ENCODE measurements at regions not wholly inside any gene's neighbourhood (a gene's known extent, or its start where the extent isn't known, plus 50 kb on each side); places are given as distances from the start of the nearest gene placed in this dataset.

- Histone ChIP-seq H2AFZ (ENCODE audit: low read length, unreplicated experiment) (no peak overlapping the region), H3K79me2 (ENCODE audit: control insufficient read depth, insufficient read depth, low read length, unreplicated experiment) (peaks cover 66% of the 10 kb centered on the region), H3K27me3 (ENCODE audit: insufficient read depth, low read length) (no peaks in the 10 kb centered on the region), H3K36me3 (ENCODE audit: insufficient read depth, low read length) (peaks cover 7% of the 10 kb centered on the region; the same call in 1 of the 2 replicates), H3K4me1 (ENCODE audit: control insufficient read depth, insufficient read depth, low read length, unreplicated experiment) (no peaks in the 10 kb centered on the region), H3K4me3 (ENCODE audit: low read depth, low read length) (no peak overlapping the region), H3K27ac (ENCODE audit: low read depth, low read length) (no peak overlapping the region)
These were observed 129.8 kb downstream of the TANC2 start for GRCh38 chr17:63095879-63096278.

GRCh38 chr17:63096426-63096825 lies 130.4 kb downstream of the TANC2 start:
- H3K4me3 ChIP-seq (ENCODE audit: low read depth, low read length), result no peak overlapping the region
- H3K27me3 ChIP-seq (ENCODE audit: insufficient read depth, low read length), result no peaks in the 10 kb centered on the region
- no peak overlapping the region for H2AFZ ChIP-seq (ENCODE audit: low read length, unreplicated experiment)
- H3K79me2 ChIP-seq (ENCODE audit: control insufficient read depth, insufficient read depth, low read length, unreplicated experiment), result peaks cover 66% of the 10 kb centered on the region
- H3K36me3 ChIP-seq (ENCODE audit: insufficient read depth, low read length), result peaks cover 11% of the 10 kb centered on the region
- no peak overlapping the region for H3K27ac ChIP-seq (ENCODE audit: low read depth, low read length)
- H3K4me1 ChIP-seq (ENCODE audit: control insufficient read depth, insufficient read depth, low read length, unreplicated experiment), result no peaks in the 10 kb centered on the region

GRCh38 chr17:63099425-63099824 lies 133.4 kb downstream of the TANC2 start:
- no peaks in the 10 kb centered on the region for H3K27me3 ChIP-seq (ENCODE audit: insufficient read depth, low read length)
- no peaks in the 10 kb centered on the region for H3K4me1 ChIP-seq (ENCODE audit: control insufficient read depth, insufficient read depth, low read length, unreplicated experiment)
- no peak overlapping the region for H2AFZ ChIP-seq (ENCODE audit: low read length, unreplicated experiment)
- H3K36me3 ChIP-seq (ENCODE audit: insufficient read depth, low read length), result peaks cover 14% of the 10 kb centered on the region
- peaks cover 58% of the 10 kb centered on the region for H3K79me2 ChIP-seq (ENCODE audit: control insufficient read depth, insufficient read depth, low read length, unreplicated experiment)
- no peak overlapping the region for H3K27ac ChIP-seq (ENCODE audit: low read depth, low read length)
- H3K4me3 ChIP-seq (ENCODE audit: low read depth, low read length), result no peak overlapping the region

GRCh38 chr17:63102034-63102433 lies 136.0 kb downstream of the TANC2 start:
- H3K36me3 ChIP-seq (ENCODE audit: insufficient read depth, low read length), result peaks cover 14% of the 10 kb centered on the region
- no peaks in the 10 kb centered on the region for H3K27me3 ChIP-seq (ENCODE audit: insufficient read depth, low read length)
- H3K27ac ChIP-seq (ENCODE audit: low read depth, low read length), result no peak overlapping the region
- H3K4me3 ChIP-seq (ENCODE audit: low read depth, low read length), result no peak overlapping the region
- peaks cover 41% of the 10 kb centered on the region for H3K79me2 ChIP-seq (ENCODE audit: control insufficient read depth, insufficient read depth, low read length, unreplicated experiment)
- no peaks in the 10 kb centered on the region for H3K4me1 ChIP-seq (ENCODE audit: control insufficient read depth, insufficient read depth, low read length, unreplicated experiment)
- H2AFZ ChIP-seq (ENCODE audit: low read length, unreplicated experiment), result no peak overlapping the region

GRCh38 chr17:63106050-63106449 lies 140.0 kb downstream of the TANC2 start:
- no peak overlapping the region for H3K4me3 ChIP-seq (ENCODE audit: low read depth, low read length)
- H3K27me3 ChIP-seq (ENCODE audit: insufficient read depth, low read length), result no peaks in the 10 kb centered on the region
- no peak overlapping the region for H3K27ac ChIP-seq (ENCODE audit: low read depth, low read length)
- peaks cover 31% of the 10 kb centered on the region for H3K79me2 ChIP-seq (ENCODE audit: control insufficient read depth, insufficient read depth, low read length, unreplicated experiment)
- H2AFZ ChIP-seq (ENCODE audit: low read length, unreplicated experiment), result no peak overlapping the region
- H3K36me3 ChIP-seq (ENCODE audit: insufficient read depth, low read length), result peaks cover 7% of the 10 kb centered on the region; the same call in 1 of the 2 replicates
- H3K4me1 ChIP-seq (ENCODE audit: control insufficient read depth, insufficient read depth, low read length, unreplicated experiment), result no peaks in the 10 kb centered on the region

GRCh38 chr17:63109661-63110060 lies 143.6 kb downstream of the TANC2 start:
- no peaks in the 10 kb centered on the region for H3K4me1 ChIP-seq (ENCODE audit: control insufficient read depth, insufficient read depth, low read length, unreplicated experiment)
- H2AFZ ChIP-seq (ENCODE audit: low read length, unreplicated experiment), result no peak overlapping the region
- H3K27ac ChIP-seq (ENCODE audit: low read depth, low read length), result no peak overlapping the region
- H3K27me3 ChIP-seq (ENCODE audit: insufficient read depth, low read length), result no peaks in the 10 kb centered on the region
- H3K4me3 ChIP-seq (ENCODE audit: low read depth, low read length), result no peak overlapping the region
- no peaks in the 10 kb centered on the region for H3K36me3 ChIP-seq (ENCODE audit: insufficient read depth, low read length)
- H3K79me2 ChIP-seq (ENCODE audit: control insufficient read depth, insufficient read depth, low read length, unreplicated experiment), result peaks cover 20% of the 10 kb centered on the region

GRCh38 chr17:63113167-63113566 lies 147.1 kb downstream of the TANC2 start:
- no peaks in the 10 kb centered on the region for H3K4me1 ChIP-seq (ENCODE audit: control insufficient read depth, insufficient read depth, low read length, unreplicated experiment)
- no peak overlapping the region for H2AFZ ChIP-seq (ENCODE audit: low read length, unreplicated experiment)
- peaks cover 6% of the 10 kb centered on the region; the same call in 1 of the 2 replicates for H3K36me3 ChIP-seq (ENCODE audit: insufficient read depth, low read length)
- no peak overlapping the region for H3K27ac ChIP-seq (ENCODE audit: low read depth, low read length)
- H3K4me3 ChIP-seq (ENCODE audit: low read depth, low read length), result no peak overlapping the region
- H3K79me2 ChIP-seq (ENCODE audit: control insufficient read depth, insufficient read depth, low read length, unreplicated experiment), result peaks cover 25% of the 10 kb centered on the region
- H3K27me3 ChIP-seq (ENCODE audit: insufficient read depth, low read length), result no peaks in the 10 kb centered on the region

GRCh38 chr17:63116228-63116627 lies 150.2 kb downstream of the TANC2 start:
- H3K4me3 ChIP-seq (ENCODE audit: low read depth, low read length), result no peak overlapping the region
- H3K27ac ChIP-seq (ENCODE audit: low read depth, low read length), result no peak overlapping the region
- H3K4me1 ChIP-seq (ENCODE audit: control insufficient read depth, insufficient read depth, low read length, unreplicated experiment), result peaks cover 4% of the 10 kb centered on the region
- H3K36me3 ChIP-seq (ENCODE audit: insufficient read depth, low read length), result peaks cover 6% of the 10 kb centered on the region; the same call in 1 of the 2 replicates
- peaks cover 17% of the 10 kb centered on the region for H3K79me2 ChIP-seq (ENCODE audit: control insufficient read depth, insufficient read depth, low read length, unreplicated experiment)
- no peak overlapping the region for H2AFZ ChIP-seq (ENCODE audit: low read length, unreplicated experiment)
- no peaks in the 10 kb centered on the region for H3K27me3 ChIP-seq (ENCODE audit: insufficient read depth, low read length)

- Histone ChIP-seq H3K4me3 (ENCODE audit: low read depth, low read length) (no peak overlapping the region), H3K4me1 (ENCODE audit: control insufficient read depth, insufficient read depth, low read length, unreplicated experiment) (peaks cover 4% of the 10 kb centered on the region), H2AFZ (ENCODE audit: low read length, unreplicated experiment) (no peak overlapping the region), H3K36me3 (ENCODE audit: insufficient read depth, low read length) (peaks cover 6% of the 10 kb centered on the region; the same call in 1 of the 2 replicates), H3K27ac (ENCODE audit: low read depth, low read length) (no peak overlapping the region), H3K27me3 (ENCODE audit: insufficient read depth, low read length) (no peaks in the 10 kb centered on the region), H3K79me2 (ENCODE audit: control insufficient read depth, insufficient read depth, low read length, unreplicated experiment) (peaks cover 16% of the 10 kb centered on the region)
These were observed 151.2 kb downstream of the TANC2 start for GRCh38 chr17:63116967-63117830.

GRCh38 chr17:63120406-63120805 lies 154.4 kb downstream of the TANC2 start:
- peaks cover 20% of the 10 kb centered on the region for H3K79me2 ChIP-seq (ENCODE audit: control insufficient read depth, insufficient read depth, low read length, unreplicated experiment)
- no peaks in the 10 kb centered on the region for H3K27me3 ChIP-seq (ENCODE audit: insufficient read depth, low read length)
- H3K4me1 ChIP-seq (ENCODE audit: control insufficient read depth, insufficient read depth, low read length, unreplicated experiment), result peaks cover 4% of the 10 kb centered on the region
- no peak overlapping the region for H3K27ac ChIP-seq (ENCODE audit: low read depth, low read length)
- no peak overlapping the region for H3K4me3 ChIP-seq (ENCODE audit: low read depth, low read length)
- H3K36me3 ChIP-seq (ENCODE audit: insufficient read depth, low read length), result peaks cover 6% of the 10 kb centered on the region; the same call in 1 of the 2 replicates
- no peak overlapping the region for H2AFZ ChIP-seq (ENCODE audit: low read length, unreplicated experiment)

GRCh38 chr17:63124536-63124935 lies 158.5 kb downstream of the TANC2 start:
- Histone ChIP-seq H3K79me2 (ENCODE audit: control insufficient read depth, insufficient read depth, low read length, unreplicated experiment) (peaks cover 19% of the 10 kb centered on the region), H3K27ac (ENCODE audit: low read depth, low read length) (no peak overlapping the region)

More at GRCh38 chr17:63124536-63124935, 158.5 kb downstream of the TANC2 start:
- no peak overlapping the region for H2AFZ ChIP-seq (ENCODE audit: low read length, unreplicated experiment)
- H3K4me1 ChIP-seq (ENCODE audit: control insufficient read depth, insufficient read depth, low read length, unreplicated experiment), result peaks cover 9% of the 10 kb centered on the region
- H3K27me3 ChIP-seq (ENCODE audit: insufficient read depth, low read length), result no peaks in the 10 kb centered on the region
- H3K36me3 ChIP-seq (ENCODE audit: insufficient read depth, low read length), result 0 out of 2 replicates have a peak, but pooled peaks cover 7% of the 10 kb centered on the region
- no peak overlapping the region for H3K4me3 ChIP-seq (ENCODE audit: low read depth, low read length)

Data from ACC112 (cell line).